ENCODE measurements at regions not wholly inside any gene's neighbourhood (a gene's known extent, or its start where the extent isn't known, plus 50 kb on each side); places are given as distances from the start of the nearest gene placed in this dataset.

- TF ChIP-seq POLR2AphosphoS5 (IDR thresholded peaks at IDR 0.05) (no peak), CTCF (IDR thresholded peaks at IDR 0.05 in 8 of 11, conservative IDR thresholded peaks at IDR 0.05 in 3 of 11) (no peak)
Measured at GRCh38 chr4:180726611-180727010, 1516.6 kb upstream of the TENM3 start.
